Fibroblast of upper back skin (primary cell): ENCODE measurements at regions not wholly inside any gene's neighbourhood (a gene's known extent, or its start where the extent isn't known, plus 50 kb on each side); places are given as distances from the start of the nearest gene placed in this dataset.

ENCODE experiments used
- DNase-seq: peaks from one replicate; pipeline ENCODE4 v3.0.0-alpha.2; 2013

DNA sequence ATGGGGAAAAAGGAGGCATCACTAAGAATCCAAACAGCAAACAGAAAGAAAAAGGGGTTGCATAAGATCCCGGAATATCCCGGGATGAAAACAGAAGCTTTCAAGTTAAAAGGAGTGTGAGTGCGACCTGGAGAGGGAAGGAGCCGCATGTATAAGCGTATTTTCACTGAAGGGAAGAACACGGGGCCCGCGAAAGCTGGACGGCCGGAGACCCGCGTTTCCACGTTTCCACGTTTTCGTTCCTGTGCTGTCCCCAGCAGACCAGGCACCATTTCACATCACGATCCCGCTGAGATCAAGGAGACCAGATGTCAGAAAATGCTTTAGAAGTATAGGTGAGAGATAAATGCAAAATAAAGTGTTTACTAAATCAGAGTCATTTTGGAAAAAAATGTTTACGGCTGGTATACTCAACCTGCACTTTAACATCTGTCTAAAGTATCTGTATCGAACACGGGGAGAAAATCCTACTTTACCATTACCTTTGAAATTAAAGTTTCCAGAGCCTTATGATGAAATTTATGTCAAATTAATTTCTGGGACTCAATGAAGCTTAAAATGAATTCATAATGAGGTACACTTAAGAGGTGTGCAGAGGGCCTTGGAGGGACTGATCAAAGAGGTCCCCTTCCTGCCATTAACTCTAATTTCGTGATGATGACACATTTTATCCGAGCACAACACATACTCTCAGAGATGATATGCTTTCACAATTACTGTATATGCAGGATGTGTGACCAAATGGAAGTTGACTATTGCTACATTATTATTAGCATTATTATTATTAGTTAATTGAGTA lies 71.0 kb upstream of the SALL3 start:
- no peak for DNase-seq

DNA sequence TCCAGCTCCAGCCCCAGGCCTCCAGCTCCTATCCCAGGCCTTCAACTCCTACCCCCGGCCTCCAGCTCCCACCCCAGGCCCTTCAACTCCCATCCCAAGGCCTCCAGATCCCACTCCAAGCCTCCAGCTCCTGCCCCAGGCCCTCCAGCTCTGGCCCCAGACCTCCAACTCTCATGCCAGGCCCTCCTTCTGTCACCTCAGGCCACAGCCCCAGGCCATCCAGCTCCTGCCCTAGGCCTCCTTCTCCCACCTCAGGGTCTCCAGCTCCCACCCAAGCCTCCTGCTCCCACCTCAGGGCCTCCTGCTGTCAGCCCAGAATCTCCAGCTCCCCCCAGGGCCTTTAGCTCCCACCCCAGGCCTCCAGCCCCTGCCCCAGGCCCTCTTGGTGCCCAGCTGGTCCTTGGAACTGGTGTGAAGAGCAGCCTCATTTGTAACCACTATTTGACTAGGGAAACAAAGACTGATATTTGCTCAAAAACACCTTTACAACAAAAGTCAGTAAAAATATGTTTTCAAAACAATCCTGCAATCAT lies 67.8 kb upstream of the SALL3 start:
- no peak for DNase-seq

DNA sequence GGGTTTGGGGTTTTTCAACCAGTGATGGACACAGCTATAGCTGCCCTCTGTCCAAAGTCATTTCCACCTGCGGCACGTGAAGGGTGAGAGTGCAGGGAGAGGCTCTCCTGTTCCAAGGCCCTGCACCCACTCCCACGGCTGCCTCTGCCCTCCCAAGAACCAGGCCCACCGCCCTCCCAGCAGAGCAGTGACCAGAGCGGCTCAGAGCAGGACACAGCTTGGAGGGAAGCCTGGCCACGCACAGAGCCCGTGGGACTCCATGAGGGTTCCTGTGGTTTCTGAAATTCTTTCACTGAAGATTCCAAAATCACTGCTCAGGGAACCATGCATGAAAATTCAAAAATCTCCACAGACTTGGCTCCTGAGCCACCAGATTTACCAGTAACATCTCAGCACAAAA lies 67.3 kb upstream of the SALL3 start:
- no peak for DNase-seq

DNA sequence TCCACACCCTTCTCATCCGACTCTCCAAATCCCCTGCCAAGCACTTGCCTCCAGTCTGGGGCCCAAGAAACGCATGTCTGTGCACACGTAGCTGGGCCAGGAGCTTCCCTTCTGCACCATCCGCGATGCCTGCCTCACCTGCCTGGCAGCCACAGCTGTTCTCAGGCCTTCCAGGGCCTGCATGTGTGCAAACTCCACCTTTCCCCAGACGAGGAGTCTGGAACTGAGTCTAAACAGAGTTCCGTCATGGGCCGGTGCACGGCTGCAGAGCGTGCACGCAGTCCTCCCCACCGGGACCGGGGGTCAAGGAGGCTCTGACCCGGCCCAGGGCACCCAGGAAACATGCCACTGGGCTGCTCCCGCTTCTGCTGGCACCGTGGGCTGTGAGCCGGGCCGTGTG lies 66.8 kb upstream of the SALL3 start:
- no peak for DNase-seq

DNA sequence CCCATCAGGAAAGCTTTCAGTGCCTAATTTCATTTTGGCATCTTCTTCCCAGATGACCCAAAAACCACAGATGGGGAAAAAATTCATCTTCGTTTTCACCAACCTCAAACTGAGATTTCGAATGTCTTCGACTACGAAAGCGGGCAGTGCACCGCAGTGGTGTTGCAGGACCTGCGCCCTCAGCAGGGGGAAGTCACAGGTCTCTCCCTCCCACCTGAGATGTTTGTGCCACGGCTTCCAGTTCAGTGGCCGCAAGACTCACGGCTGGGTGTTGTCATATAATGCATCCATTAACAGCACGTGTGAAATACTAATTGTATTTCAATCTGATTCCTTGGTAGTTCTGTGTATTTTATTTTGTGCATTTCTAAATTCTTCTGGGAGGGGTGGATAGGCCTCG lies 66.2 kb upstream of the SALL3 start:
- DNase-seq, result no peak

DNA sequence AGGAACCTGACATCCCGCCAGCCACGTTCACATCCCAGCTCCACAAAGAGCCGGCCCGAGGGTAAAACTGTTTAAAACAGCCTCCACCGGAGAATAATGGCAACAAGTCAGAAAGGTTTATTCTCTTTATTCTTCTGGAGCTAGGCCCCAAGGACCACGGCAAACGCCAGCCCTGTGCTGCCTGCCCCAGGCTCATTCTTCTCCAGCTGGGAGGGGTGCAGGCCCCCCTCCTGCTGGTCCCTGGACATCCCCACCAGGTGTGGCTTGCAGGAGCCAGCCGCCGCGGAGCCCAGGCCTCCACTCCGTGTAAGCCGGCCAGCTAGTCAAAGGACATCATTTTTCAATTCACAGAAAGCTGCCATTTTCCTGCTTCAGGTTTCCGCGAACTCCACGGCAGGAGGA lies 65.8 kb upstream of the SALL3 start:
- no peak for DNase-seq

DNA sequence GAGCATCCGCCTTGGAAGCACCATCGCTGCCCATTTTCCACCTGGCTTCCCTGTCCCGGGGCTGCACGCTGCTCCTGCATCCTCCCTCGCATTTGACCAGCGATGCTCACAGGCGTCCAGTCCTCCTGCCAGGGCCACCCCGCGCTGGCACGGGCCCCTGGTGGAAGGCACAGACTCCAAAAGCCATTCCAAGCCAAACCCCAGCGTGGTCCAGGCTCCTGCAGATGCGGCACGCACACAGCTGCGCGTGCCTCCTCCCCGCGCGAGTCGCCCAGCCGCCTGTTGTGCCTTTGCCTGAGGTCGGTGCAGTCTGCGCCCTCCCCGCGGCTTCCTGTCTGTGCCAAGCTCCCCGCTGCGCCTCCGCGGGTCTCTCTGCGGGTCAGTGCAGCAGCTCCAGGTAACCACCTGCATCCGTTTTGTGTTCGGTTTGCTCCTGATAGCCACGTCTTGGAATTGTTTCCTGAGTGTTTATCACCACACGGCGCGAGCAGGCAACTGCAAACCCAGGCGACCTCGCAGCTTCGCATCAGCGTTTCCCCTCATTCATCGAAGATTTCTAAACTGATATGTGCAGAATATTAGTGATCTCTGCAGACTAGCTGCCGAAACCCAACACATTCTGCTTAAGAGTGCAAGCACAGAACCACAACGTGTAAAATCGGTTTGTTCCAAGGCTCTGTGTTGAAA lies 65.2 kb upstream of the SALL3 start:
- DNase-seq, result no peak

DNA sequence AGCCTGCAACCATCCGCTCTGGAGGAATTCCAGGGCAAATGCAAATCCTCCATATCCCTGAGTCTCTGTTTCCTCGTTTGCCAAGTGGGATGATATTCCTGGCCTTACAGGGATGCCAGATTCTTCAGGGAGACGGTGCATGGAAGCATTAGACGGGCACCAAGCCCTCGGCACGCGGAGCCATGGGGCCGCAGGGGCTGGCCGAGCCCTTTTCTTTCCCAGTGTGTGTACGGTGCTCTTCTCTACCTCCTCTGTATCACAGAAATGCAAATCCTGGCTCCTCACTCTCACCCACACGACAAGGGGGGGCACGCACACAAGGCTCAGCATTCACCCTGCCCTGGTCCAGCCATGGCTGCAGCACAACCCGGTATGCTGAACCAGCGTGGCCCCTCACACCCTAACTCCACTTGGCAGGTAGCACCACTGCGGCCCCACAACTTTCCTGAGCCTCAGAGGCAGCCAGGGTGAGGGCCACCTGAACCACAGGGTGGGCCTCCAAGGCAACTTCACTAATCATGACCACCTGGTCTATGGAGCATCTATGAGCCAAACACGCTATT lies 64.1 kb upstream of the SALL3 start:
- DNase-seq, result no peak

DNA sequence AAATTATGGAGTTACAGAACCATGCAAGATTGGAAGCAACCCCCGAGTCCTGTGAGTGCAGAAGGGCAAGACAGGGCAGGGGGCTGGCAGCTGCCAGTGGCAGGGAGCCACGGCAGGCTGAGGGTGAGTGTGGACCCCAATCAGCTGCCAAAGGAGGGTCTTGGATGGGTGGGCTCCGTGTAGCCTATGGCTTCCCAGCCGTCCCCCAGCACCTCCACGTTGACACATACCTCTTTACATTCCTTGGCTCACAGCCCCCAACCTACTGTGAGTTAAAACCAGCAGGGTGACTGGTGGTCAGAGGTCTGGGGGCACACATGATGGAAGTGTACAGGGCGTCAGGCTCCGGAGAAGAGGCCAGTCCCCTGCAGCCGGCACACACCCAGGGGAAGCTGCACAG lies 60.9 kb upstream of the SALL3 start:
- no peak for DNase-seq

DNA sequence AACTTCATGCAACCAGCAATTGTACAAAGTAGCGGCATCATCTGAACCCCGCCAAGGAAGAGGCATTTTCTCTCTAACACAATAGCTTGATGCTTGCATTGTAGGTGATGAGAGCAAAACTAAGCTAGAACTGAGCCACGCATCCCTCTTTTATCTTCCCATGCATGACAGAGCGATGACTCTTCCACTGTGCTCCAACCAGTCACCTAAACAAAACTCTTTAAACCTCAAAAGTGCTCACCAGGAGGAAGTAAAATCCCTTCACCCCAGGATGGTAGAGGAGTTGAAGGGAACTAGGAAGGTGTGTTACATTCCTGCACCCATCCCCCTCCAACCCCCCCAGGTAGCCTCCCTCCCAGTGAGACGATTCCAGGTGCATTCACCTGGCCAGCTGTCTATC lies 59.7 kb upstream of the SALL3 start:
- DNase-seq, result no peak

DNA sequence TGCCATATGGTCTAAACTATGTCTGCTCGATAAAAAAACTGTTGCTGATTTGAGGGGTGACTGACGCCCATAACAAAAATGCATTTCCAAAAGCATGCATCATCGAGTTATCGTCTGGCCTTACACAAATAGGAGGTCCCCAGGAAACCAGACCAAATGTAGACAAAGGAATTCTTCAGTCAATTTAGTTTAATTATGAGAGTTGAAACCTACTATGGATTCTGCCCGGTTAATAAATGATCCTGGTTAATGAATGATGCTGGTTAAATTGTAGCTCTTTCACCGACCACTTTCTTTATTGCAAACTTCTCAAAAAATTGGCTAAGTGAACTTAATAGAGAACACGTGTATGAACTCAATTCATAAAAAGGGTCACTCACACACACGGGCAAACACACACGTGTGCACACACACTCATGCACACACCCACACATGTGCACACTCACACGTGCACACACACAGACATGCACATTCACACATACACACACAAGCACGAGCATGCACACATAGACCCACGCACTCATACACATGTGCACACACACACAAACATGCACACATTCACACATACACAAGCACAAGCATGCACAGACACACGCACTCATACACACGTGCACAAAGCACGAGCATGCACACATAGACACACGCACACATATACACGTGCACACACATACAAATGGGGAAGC lies 59.0 kb upstream of the SALL3 start:
- DNase-seq, result no peak

DNA sequence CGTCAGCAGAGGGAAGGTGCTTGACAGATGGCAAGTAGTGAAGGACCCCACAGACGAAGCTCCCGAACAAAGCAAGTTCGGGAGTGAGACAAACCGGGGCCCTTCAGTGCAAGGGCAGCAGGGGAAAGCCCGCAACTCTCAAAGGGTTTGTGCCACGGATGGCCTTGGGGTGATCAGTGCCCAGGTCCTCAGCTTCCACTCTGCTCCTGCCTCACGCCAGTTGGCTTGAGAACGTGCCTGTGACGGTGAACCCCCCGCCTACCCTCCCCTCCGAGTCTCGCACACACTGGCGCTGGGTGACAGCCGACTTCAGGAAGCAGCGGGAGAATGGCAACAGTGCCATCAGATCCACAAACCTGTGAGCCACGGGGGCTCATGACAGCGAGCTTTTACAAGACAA lies 56.8 kb upstream of the SALL3 start:
- no peak for DNase-seq

DNA sequence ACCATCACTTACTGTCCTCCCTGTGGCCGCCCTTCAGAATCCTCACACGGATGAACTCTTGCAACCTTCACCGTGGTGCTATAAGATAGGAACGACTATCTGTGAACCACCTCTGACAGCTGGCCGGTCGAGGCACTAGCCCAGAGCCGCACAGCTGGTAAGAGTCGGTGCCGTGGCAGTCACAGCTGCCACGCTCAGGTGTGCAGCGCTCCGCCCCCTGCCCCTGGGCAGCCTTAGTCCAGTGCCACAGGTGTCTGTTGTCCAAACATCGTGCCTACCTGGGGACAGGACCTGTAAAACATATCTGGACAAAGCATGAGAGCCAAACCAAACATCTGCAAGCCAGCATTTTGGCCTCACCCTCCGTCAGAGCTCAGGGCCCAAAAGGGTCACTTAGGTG lies 55.3 kb upstream of the SALL3 start:
- no peak for DNase-seq

DNA sequence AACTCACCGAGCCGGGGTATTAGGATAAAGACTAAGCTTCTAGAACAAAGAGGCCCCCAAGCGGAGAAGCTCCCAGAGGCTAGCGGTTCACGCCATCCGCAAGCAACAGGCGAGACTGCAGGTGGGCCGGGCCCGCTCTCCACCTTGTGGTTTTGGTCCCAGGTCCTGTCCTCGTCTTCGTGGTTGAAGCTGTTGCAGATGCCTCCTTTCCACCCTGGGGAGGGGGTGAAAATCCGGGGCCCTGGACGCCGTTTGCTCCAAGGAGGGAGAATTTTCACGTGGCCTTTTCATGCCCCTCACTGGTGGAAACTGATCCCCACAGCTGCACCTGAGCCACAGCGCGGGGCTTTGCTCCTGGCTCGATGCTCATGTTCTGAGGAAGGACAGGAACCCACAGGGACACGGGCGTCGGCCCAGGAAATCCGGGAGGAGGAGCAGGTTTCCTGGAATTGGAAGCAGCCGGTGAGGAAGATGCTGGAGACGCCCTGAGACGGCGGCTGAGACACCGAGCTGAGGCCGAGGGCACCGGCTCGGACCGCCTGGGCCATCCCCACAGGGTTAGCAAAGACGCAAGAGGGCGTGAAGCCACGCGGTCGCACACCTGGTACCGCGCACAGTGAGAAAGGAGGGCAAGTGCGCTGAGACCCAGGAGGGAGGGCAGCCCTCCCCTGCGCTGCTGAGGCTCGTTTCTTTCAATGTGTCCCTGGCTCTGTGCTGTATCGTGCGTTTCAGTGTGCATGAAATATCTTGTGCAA lies 54.7 kb upstream of the SALL3 start:
- no peak for DNase-seq

DNA sequence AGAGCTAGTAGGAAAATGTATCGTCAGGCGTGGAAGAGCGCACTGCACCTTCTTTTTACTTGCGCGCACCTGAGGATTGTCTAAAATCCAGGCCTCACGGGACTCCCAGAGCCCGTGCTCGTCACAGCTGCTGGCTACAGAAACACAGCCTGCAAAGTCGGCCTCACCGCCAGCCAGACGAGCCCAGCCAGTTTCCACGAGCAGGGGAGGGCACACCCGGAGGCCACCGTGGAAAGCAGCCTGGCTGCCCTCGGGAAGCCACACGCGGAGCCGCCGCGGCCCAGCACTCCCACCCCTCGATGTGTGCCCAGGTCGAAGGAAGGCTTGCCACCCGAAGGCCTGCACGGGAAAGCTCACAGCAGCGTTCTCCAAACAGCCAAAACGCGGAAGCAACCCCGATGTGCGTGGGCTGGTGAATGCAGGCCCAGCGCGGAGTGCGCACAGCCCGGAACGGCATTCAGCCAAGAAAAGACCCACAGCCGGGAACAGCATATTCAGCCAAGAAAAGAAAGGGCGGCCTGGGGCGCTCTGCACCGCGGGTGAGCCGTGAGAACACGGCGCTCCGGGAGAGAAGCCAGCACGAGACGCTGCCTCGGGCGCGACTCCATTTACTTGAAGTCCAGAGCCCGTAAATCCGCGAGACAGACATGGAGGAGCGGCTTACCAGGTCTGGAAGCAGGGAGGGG lies 53.9 kb upstream of the SALL3 start:
- no peak for DNase-seq

DNA sequence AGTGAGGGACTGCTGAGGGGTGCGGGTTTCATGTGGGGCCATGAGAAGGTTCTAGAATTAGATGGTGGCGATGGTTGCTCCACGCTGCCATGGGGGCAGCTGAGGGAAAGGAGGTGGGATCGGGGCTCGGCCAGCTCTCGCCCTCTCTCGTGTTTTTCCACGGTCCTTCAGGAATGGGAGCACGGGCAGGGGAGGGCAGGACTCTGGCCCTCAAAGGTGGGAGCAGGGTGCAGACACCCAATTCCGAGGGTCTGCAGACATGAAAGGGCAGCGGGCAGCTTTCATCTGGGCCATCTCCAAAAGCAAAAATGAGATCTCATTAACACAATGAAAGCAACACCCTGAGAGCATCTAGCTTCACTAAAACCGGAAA lies 53.4 kb upstream of the SALL3 start:
- DNase-seq, result no peak

DNA sequence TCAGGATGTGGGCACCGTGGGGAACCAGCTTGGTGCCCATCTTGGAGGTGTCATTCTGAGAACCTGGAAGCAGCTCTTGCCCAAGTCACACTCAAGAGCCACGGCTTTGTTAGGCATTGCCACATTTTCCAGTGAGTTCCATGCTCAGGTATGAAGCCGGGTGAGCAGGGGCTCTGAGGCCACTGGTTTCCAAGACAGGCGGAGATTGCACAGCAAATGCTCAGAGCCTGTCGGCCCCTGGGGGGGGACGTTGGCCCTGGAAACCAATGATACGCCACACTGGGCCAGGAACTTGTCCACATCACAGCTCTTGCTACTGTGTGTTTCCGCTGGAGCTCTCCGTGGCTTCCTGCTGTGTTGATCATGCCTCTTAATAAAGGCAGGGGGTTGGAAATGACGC lies 52.5 kb upstream of the SALL3 start:
- no peak for DNase-seq

DNA sequence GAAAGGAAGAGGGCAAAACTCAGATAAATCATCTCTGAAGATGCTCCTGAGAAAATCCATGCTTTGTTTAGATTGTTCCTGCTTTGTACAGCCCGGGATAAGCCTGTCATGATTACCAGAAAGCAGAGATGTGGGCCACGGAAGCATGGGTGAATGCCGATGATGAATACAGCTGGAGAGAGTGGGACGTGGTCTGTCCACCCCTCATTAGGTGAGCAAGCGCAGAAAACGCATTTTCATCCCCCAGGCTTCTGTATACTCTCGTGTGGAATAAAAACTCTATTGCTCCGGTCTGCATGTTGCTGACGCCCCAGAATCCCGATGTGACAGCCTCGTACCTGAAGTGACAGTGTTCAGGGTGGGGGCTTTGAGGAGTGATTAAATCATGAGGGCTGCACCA lies 52.0 kb upstream of the SALL3 start:
- no peak for DNase-seq

DNA sequence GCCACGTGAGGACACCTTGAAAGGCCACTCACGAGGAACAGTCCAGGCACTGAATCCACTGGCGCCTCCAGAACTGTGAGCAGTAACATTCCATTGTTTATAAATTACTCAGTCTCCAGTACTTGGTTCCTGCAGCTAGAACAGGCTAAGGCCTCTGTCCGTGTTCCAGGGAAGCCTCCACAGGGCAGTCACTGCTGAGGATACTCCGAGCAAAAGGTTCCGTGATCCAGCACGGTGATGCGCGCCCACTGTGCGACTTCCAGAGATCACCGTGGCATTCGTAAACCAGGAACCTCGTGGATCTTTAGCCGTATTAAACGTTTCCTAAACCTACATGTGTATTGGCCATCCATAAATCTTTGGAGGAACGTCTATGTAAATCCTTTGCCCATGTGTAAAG lies 51.5 kb upstream of the SALL3 start:
- DNase-seq, result no peak

DNA sequence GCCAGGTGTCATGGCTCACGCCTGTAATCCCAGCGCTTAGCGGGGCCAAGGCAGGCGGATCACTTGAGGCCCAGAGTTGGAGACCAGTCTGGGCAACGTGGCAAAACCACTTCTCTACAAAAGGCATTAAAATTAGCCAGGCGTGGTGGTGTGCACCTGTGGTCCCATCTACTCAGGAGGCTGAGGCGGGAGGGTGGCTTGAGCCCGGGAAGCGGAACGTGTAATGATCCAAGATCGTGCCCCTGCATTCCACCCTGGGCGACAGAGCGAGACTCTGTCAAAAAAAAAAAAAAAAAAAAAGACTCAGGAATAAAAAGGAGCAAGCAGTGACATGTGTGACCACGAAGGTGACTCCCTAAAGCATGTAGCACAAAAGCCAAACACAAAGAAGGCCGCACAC lies 50.1 kb upstream of the SALL3 start:
- DNase-seq, result no peak
